Body of pancreas (tissue), 4 donors: ENCODE measurements at regions not wholly inside any gene's neighbourhood (a gene's known extent, or its start where the extent isn't known, plus 50 kb on each side); places are given as distances from the start of the nearest gene placed in this dataset.

ENCODE experiments used
- POLR2A ChIP-seq, 3 donors: fragments of 450-650 bp; IDR thresholded peaks; one replicate each; pipeline ENCODE4 v1.6.1; 2016; ENCODE audit warnings: antibody characterized with exemption in 3 of 3, mild to moderate bottlenecking in 2 of 3
- TF ChIP-seq, protein P1 (sequence below), 7 experiments: fragments of 450-650 bp in 4 of 7; fragments of 200-600 bp in 3 of 7; sonication (generic) in 3 of 7; IDR thresholded peaks; one replicate each; pipeline ENCODE4 v1.5.1; 2016 to 2019; ENCODE audit warnings: antibody characterized with exemption in 7 of 7

DNA sequence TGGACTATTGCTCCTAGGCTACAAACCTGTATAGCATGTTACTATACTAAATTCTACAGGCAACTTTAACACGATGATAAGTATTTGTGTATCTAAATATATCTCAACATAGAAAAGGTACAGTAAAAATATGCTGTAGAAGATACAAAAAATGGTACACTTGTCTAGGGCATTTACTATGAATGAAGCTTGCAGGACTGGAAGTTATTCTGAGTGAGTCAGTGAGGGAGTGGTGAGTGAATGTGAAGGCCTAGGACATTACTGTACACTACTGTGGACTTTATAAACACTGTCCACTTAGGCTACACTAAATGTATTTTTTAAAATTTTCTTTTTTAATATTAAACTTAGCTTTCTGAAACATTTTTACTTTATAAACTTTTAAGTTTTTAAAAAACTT, 140.5 kb upstream of the SGO1 start:
- TF ChIP-seq POLR2A (IDR thresholded peaks at IDR 0.05), result no peak
- TF ChIP-seq, protein P1, sequence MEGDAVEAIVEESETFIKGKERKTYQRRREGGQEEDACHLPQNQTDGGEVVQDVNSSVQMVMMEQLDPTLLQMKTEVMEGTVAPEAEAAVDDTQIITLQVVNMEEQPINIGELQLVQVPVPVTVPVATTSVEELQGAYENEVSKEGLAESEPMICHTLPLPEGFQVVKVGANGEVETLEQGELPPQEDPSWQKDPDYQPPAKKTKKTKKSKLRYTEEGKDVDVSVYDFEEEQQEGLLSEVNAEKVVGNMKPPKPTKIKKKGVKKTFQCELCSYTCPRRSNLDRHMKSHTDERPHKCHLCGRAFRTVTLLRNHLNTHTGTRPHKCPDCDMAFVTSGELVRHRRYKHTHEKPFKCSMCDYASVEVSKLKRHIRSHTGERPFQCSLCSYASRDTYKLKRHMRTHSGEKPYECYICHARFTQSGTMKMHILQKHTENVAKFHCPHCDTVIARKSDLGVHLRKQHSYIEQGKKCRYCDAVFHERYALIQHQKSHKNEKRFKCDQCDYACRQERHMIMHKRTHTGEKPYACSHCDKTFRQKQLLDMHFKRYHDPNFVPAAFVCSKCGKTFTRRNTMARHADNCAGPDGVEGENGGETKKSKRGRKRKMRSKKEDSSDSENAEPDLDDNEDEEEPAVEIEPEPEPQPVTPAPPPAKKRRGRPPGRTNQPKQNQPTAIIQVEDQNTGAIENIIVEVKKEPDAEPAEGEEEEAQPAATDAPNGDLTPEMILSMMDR (IDR thresholded peaks at IDR 0.05), result no peak
